Natural killer cell (primary cell): ENCODE measurements at regions not wholly inside any gene's neighbourhood (a gene's known extent, or its start where the extent isn't known, plus 50 kb on each side); places are given as distances from the start of the nearest gene placed in this dataset.
A peak's percentile ranks its signal among the peaks of the same experiment; 100 is the strongest.

ENCODE experiments used
- ATAC-seq, 3 donors: fragments of 150-1000 bp in 2 of 3; fragments of 200-7000 bp in 1 of 3; cut with Tn5 transposase; 1 replicate in 1 of 3; 2 replicates in 2 of 3; pipeline ENCODE4 v1.10.0; 2021; ENCODE audit warnings: mild to moderate bottlenecking in 2 of 3, moderate library complexity in 2 of 3
- DNase-seq, 2 donors: peaks; one replicate each; pipeline versions ENCODE4 v3.0.0 to v3.0.0-alpha.2; 2013 to 2021; ENCODE audit warnings: mixed read lengths in 1 of 2
- H3K27ac ChIP-seq: one replicate; pipeline ENCODE4 v1.5.1; 2013; ENCODE audit warnings: mild to moderate bottlenecking, low read length
- H3K27me3 ChIP-seq: one replicate; pipeline ENCODE4 v1.6.1; 2013; ENCODE audit warnings: low read length; ENCODE audit not compliant: control insufficient read depth, insufficient read depth
- H3K36me3 ChIP-seq: one replicate; pipeline ENCODE4 v1.6.1; 2013; ENCODE audit warnings: low read length; ENCODE audit not compliant: control insufficient read depth, insufficient read depth
- H3K4me1 ChIP-seq: one replicate; pipeline ENCODE4 v1.6.1; 2013; ENCODE audit warnings: low read length; ENCODE audit not compliant: control insufficient read depth, insufficient read depth
- H3K4me3 ChIP-seq: one replicate; pipeline ENCODE4 v1.5.1; 2013; ENCODE audit warnings: low read length
- H3K9me3 ChIP-seq: one replicate; pipeline ENCODE4 v1.6.1; 2013; ENCODE audit warnings: low read length; ENCODE audit not compliant: control insufficient read depth, insufficient read depth
- H3K27ac Mint-ChIP-seq, 2 donors: one replicate each; pipeline ENCODE4 v1.8.0; 2022; ENCODE audit warnings: mild to moderate bottlenecking in 2 of 2, mixed read lengths in 2 of 2, moderate library complexity in 1 of 2
- H3K27me3 Mint-ChIP-seq, 2 donors: one replicate each; pipeline ENCODE4 v1.8.0; 2022; ENCODE audit warnings: low read depth in 2 of 2, mixed read lengths in 2 of 2
- H3K36me3 Mint-ChIP-seq: one replicate; pipeline ENCODE4 v1.8.0; 2022; ENCODE audit warnings: mixed read lengths
- H3K4me1 Mint-ChIP-seq, 2 donors: one replicate each; pipeline ENCODE4 v1.8.0; 2022; ENCODE audit warnings: mixed read lengths in 2 of 2
- H3K4me3 Mint-ChIP-seq: one replicate; pipeline ENCODE4 v1.8.0; 2022; ENCODE audit warnings: mild to moderate bottlenecking, moderate library complexity, mixed read lengths
- H3K9me3 Mint-ChIP-seq, 2 donors: one replicate each; pipeline ENCODE4 v1.8.0; 2022; ENCODE audit warnings: mixed read lengths in 2 of 2
- WGBS: methylation state at CpG from one replicate; pipeline ENCODE4 v1.1.7; 2013; ENCODE audit warnings: missing lambda C conversion rate; ENCODE audit not compliant: insufficient coverage; 5-methylcytosine and 5-hydroxymethylcytosine counted together
- intact Hi-C: fragments of 100-400 bp; cut with micrococcal nuclease; formaldehyde crosslinking; loops from one replicate; pipeline ENCODE4 v1.14.2; 2022
- TF ChIP-seq, protein P1 (sequence below): fragments of 200-600 bp; IDR thresholded peaks from one replicate; pipeline ENCODE4 v1.8.0; 2022; ENCODE audit warnings: antibody characterized with exemption

DNA sequence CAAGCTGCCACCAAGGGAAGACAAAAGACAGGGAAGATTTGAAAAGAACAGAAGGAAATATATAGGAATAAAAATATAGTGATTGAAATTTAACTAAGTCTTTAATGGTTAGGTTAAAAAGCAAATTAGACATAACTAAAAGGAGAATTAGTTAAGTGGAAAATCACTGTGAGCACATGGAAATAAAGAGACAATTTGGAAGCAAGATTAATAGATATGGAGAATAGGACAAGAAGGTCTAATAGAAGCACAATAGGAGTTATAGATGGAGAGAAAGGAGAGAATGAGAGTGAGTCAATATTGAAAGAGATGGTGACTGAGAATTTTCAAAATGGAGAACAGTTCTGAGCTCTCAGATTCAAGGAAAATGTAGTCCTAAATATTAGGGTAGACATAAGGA, 176.9 kb downstream of the ASB1 start:
- TF ChIP-seq, protein P1, sequence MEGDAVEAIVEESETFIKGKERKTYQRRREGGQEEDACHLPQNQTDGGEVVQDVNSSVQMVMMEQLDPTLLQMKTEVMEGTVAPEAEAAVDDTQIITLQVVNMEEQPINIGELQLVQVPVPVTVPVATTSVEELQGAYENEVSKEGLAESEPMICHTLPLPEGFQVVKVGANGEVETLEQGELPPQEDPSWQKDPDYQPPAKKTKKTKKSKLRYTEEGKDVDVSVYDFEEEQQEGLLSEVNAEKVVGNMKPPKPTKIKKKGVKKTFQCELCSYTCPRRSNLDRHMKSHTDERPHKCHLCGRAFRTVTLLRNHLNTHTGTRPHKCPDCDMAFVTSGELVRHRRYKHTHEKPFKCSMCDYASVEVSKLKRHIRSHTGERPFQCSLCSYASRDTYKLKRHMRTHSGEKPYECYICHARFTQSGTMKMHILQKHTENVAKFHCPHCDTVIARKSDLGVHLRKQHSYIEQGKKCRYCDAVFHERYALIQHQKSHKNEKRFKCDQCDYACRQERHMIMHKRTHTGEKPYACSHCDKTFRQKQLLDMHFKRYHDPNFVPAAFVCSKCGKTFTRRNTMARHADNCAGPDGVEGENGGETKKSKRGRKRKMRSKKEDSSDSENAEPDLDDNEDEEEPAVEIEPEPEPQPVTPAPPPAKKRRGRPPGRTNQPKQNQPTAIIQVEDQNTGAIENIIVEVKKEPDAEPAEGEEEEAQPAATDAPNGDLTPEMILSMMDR, result no peak
- Histone ChIP-seq H3K27ac (no peak overlapping the region), H3K4me1 (no peaks in the 10 kb centered on the region), H3K4me3 (no peak overlapping the region), H3K36me3 (no peaks in the 10 kb centered on the region), H3K27me3 (peaks cover 4% of the 10 kb centered on the region), H3K9me3 (no peaks in the 10 kb centered on the region)
- intact Hi-C loops, result no loop called here
- H3K36me3 Mint-ChIP-seq, result no peaks in the 10 kb centered on the region
- H3K9me3 Mint-ChIP-seq, result peaks cover 2 to 8% of the 10 kb centered on the region in 2 donors
- DNase-seq (no peak), ATAC-seq (no peak)
- H3K27ac Mint-ChIP-seq, result no peak overlapping the region
- peaks cover 0 to 5% of the 10 kb centered on the region in 2 donors for H3K4me1 Mint-ChIP-seq
- no peak overlapping the region for H3K4me3 Mint-ChIP-seq
- H3K27me3 Mint-ChIP-seq, result peaks cover 11 to 38% of the 10 kb centered on the region in 2 donors

DNA sequence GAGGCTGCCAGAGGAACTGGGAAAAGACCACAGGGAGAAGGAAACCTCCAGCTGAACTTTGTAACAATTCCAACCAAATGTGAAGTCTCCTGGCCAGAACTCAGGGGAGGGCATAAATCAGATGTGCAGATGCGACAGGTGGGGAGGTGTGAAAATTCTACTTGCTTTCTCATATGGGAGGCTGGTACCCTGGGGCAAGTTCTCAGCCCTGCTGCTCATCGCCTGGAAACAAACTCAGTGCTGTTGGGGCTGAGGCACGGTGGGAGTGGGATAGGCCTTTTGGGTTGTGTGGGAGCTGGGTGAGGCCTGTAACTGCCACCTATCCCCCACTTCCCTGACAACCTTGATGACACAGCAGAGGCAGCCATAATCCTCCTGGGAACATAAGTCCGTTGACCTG, 179.6 kb downstream of the ASB1 start:
- Histone ChIP-seq H3K4me1 (no peaks in the 10 kb centered on the region), H3K27ac (no peak overlapping the region), H3K27me3 (peaks cover 4% of the 10 kb centered on the region), H3K36me3 (no peaks in the 10 kb centered on the region), H3K9me3 (no peaks in the 10 kb centered on the region), H3K4me3 (no peak overlapping the region)
- intact Hi-C loops, result no loop called here
- DNase-seq (no peak), ATAC-seq (no peak)
- peaks cover 14 to 36% of the 10 kb centered on the region in 2 donors for H3K27me3 Mint-ChIP-seq
- TF ChIP-seq, protein P1, result no peak
- WGBS, result 90% methylated on average over 3 of the region's 4 CpGs
- H3K27ac Mint-ChIP-seq, result no peak overlapping the region
- H3K9me3 Mint-ChIP-seq, result peaks cover 4 to 12% of the 10 kb centered on the region in 2 donors
- H3K36me3 Mint-ChIP-seq, result no peaks in the 10 kb centered on the region
- no peak overlapping the region for H3K4me3 Mint-ChIP-seq
- H3K4me1 Mint-ChIP-seq, result no peaks in the 10 kb centered on the region

DNA sequence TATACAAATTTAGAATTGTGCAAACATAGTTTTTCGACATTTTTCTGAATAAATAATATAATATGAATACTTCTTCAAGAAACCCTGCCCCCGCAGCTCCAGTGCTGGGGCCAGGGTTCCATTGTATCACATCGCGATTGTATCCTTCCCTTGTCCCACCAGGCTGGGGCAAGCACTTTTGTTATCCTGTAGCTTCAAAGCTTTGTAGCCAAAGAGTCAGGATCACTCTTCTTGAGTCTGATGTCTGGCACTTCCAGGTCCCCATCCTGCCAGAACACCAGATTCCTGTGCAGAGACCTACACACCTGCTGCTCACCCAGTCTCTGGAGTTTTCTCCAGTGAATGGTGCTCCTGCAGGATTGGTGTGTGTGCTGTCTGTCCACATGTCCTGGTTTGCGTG, 186.9 kb downstream of the ASB1 start:
- Histone ChIP-seq H3K4me3 (no peak overlapping the region), H3K36me3 (no peaks in the 10 kb centered on the region), H3K27me3 (no peaks in the 10 kb centered on the region), H3K4me1 (no peaks in the 10 kb centered on the region), H3K27ac (no peak overlapping the region), H3K9me3 (no peaks in the 10 kb centered on the region)
- H3K36me3 Mint-ChIP-seq, result no peaks in the 10 kb centered on the region
- no peak for DNase-seq
- no peak overlapping the region for H3K27ac Mint-ChIP-seq
- intact Hi-C loops, result no loop called here
- TF ChIP-seq, protein P1, result no peak
- peaks cover 15 to 26% of the 10 kb centered on the region in 2 donors for H3K27me3 Mint-ChIP-seq
- ATAC-seq, result no peak
- H3K4me1 Mint-ChIP-seq, result no peaks in the 10 kb centered on the region
- peaks cover 4 to 5% of the 10 kb centered on the region in 2 donors for H3K9me3 Mint-ChIP-seq
- 69% methylated on average over 4 of the region's 5 CpGs for WGBS
- no peak overlapping the region for H3K4me3 Mint-ChIP-seq

DNA sequence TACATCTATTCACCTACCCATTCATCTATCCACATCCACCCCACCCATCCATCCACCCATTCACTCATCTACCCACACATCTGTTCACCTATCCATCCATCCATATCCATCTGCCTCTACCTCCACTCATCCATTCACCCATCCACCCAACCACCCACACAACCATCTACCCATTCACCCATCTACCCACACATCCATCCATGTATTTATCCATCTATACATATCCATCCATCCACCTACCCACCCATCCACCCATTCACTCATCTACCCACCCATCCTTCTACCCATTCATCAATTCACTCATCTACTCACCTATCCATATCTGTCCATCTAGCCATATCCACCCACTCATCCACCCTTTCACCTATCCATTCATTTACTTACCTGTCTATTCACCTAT, 187.6 kb downstream of the ASB1 start:
- DNase-seq (no peak), ATAC-seq (peak in 1 of 3 donors; percentile 21)
- no peaks in the 10 kb centered on the region for H3K4me1 Mint-ChIP-seq
- no peaks in the 10 kb centered on the region for H3K4me1 ChIP-seq
- H3K4me3 ChIP-seq, result no peak overlapping the region
- H3K27ac ChIP-seq, result no peak overlapping the region
- H3K27me3 ChIP-seq, result no peaks in the 10 kb centered on the region
- H3K36me3 ChIP-seq, result no peaks in the 10 kb centered on the region
- no peak overlapping the region for H3K4me3 Mint-ChIP-seq
- no peak overlapping the region for H3K27ac Mint-ChIP-seq
- intact Hi-C loops, result no loop called here
- TF ChIP-seq, protein P1, result no peak
- H3K27me3 Mint-ChIP-seq, result peaks cover 15 to 29% of the 10 kb centered on the region in 2 donors
- H3K9me3 Mint-ChIP-seq, result peaks cover 3 to 4% of the 10 kb centered on the region in 2 donors
- H3K9me3 ChIP-seq, result no peaks in the 10 kb centered on the region
- no peaks in the 10 kb centered on the region for H3K36me3 Mint-ChIP-seq
